CD14-positive monocyte (primary cell): ENCODE measurements at regions not wholly inside any gene's neighbourhood (a gene's known extent, or its start where the extent isn't known, plus 50 kb on each side); places are given as distances from the start of the nearest gene placed in this dataset.

Experiments used
- DNase-seq, 3 donors: peaks; one replicate each; pipeline ENCODE4 v3.0.0-alpha.2; 2011 to 2022
- H2AFZ ChIP-seq: 2 replicates; pipeline ENCODE4 v1.6.0; 2012; ENCODE audit warnings: mild to moderate bottlenecking, low read depth, low read length, inconsistent platforms; ENCODE audit not compliant: insufficient read depth, poor library complexity, severe bottlenecking
- H3K27ac ChIP-seq, 2 donors: 1 replicate in 1 of 2; 2 replicates in 1 of 2; pipeline ENCODE4 v1.5.1; 2012 to 2013; ENCODE audit warnings: low read length in 2 of 2, control low read depth in 1 of 2, inconsistent platforms in 1 of 2, low read depth in 1 of 2, mild to moderate bottlenecking in 1 of 2
- H3K27me3 ChIP-seq, 2 donors: one replicate each; pipeline versions ENCODE4 v1.6.0 to v1.6.1; 2011 to 2013; ENCODE audit warnings: low read length in 2 of 2; ENCODE audit not compliant: control insufficient read depth in 2 of 2, insufficient read depth in 2 of 2
- H3K36me3 ChIP-seq, 2 donors: replicated peaks in 1 of 2; 1 replicate in 1 of 2; 2 replicates in 1 of 2; pipeline versions ENCODE4 v1.5.1 to v1.6.1; 2012 to 2013; ENCODE audit warnings: low read length in 2 of 2, control low read depth in 1 of 2, inconsistent platforms in 1 of 2, mild to moderate bottlenecking in 1 of 2; ENCODE audit not compliant: insufficient read depth in 2 of 2, control insufficient read depth in 1 of 2
- H3K4me1 ChIP-seq, 2 donors: 1 replicate in 1 of 2; 2 replicates in 1 of 2; pipeline versions ENCODE4 v1.5.1 to v1.6.1; 2012 to 2013; ENCODE audit warnings: low read length in 2 of 2, control low read depth in 1 of 2, inconsistent platforms in 1 of 2, mild to moderate bottlenecking in 1 of 2, moderate library complexity in 1 of 2; ENCODE audit not compliant: insufficient read depth in 2 of 2, control insufficient read depth in 1 of 2
- H3K4me2 ChIP-seq: replicated peaks from 2 replicates; pipeline ENCODE3; 2012; ENCODE audit warnings: low read length, moderate library complexity, mild to moderate bottlenecking; ENCODE audit not compliant: poor library complexity, severe bottlenecking; ENCODE audit errors: extremely low read depth
- H3K4me3 ChIP-seq, 3 experiments: fragments of 200-600 bp in 1 of 3; sonication (generic) in 1 of 3; replicated peaks in 1 of 3; 1 replicate in 2 of 3; 2 replicates in 1 of 3; pipeline ENCODE4 v1.5.1; 2011 to 2013; ENCODE audit warnings: low read length in 3 of 3, mild to moderate bottlenecking in 3 of 3, control low read depth in 2 of 3, low read depth in 2 of 3, inconsistent platforms in 1 of 3, moderate library complexity in 1 of 3
- H3K79me2 ChIP-seq: 2 replicates; pipeline ENCODE4 v1.6.0; 2012; ENCODE audit warnings: mild to moderate bottlenecking, control low read depth, inconsistent platforms, low read length, moderate library complexity; ENCODE audit not compliant: insufficient read depth
- H3K9ac ChIP-seq: 2 replicates; pipeline ENCODE4 v1.6.0; 2017; ENCODE audit warnings: low read length, mild to moderate bottlenecking; ENCODE audit not compliant: insufficient read depth, poor library complexity, severe bottlenecking
- H3K9me3 ChIP-seq, 2 donors: replicated peaks in 1 of 2; 1 replicate in 1 of 2; 2 replicates in 1 of 2; pipeline versions ENCODE4 v1.5.1 to v1.6.1; 2012 to 2013; ENCODE audit warnings: low read length in 2 of 2, control low read depth in 1 of 2; ENCODE audit not compliant: control insufficient read depth in 1 of 2, insufficient read depth in 1 of 2
- H4K20me1 ChIP-seq: 2 replicates; pipeline ENCODE4 v1.6.0; 2012; ENCODE audit warnings: mild to moderate bottlenecking, low read length, control low read depth, moderate library complexity; ENCODE audit not compliant: insufficient read depth
- H3K27ac Mint-ChIP-seq, 7 donors: one replicate each; pipeline ENCODE4 v1.8.0; 2020; ENCODE audit warnings: mild to moderate bottlenecking in 7 of 7, mixed read lengths in 7 of 7, moderate library complexity in 6 of 7, inconsistent platforms in 2 of 7
- H3K27me3 Mint-ChIP-seq, 3 donors: one replicate each; pipeline ENCODE4 v1.8.0; 2021 to 2022; ENCODE audit warnings: low read depth in 3 of 3, mild to moderate bottlenecking in 3 of 3, mixed read lengths in 3 of 3, moderate library complexity in 3 of 3, inconsistent platforms in 1 of 3
- H3K36me3 Mint-ChIP-seq, 2 donors: one replicate each; pipeline ENCODE4 v1.8.0; 2020; ENCODE audit warnings: mixed read lengths in 2 of 2, inconsistent platforms in 1 of 2, mild to moderate bottlenecking in 1 of 2
- H3K4me1 Mint-ChIP-seq: one replicate; pipeline ENCODE4 v1.8.0; 2020; ENCODE audit warnings: mild to moderate bottlenecking, mixed read lengths
- H3K4me3 Mint-ChIP-seq, 2 donors: one replicate each; pipeline ENCODE4 v1.8.0; 2020; ENCODE audit warnings: mild to moderate bottlenecking in 2 of 2, mixed read lengths in 2 of 2, moderate library complexity in 1 of 2
- H3K9me3 Mint-ChIP-seq, 7 donors: one replicate each; pipeline ENCODE4 v1.8.0; 2020 to 2022; ENCODE audit warnings: mixed read lengths in 7 of 7, mild to moderate bottlenecking in 6 of 7, moderate library complexity in 6 of 7, inconsistent platforms in 2 of 7
- CTCF ChIP-seq: fragments of 200-600 bp; IDR thresholded peaks from one replicate; pipeline ENCODE4 v1.8.0; 2022; ENCODE audit warnings: antibody characterized with exemption, mild to moderate bottlenecking
- WGBS: methylation state at CpG from one replicate; pipeline ENCODE4 v1.1.5; 2013; ENCODE audit warnings: missing lambda C conversion rate; ENCODE audit not compliant: insufficient coverage; 5-methylcytosine and 5-hydroxymethylcytosine counted together
- intact Hi-C, 2 donors: fragments of 100-400 bp; cut with micrococcal nuclease; formaldehyde crosslinking; loops; one replicate each; pipeline versions ENCODE4 v1.15.0 to v1.15.1; 2023

GRCh38 chr13:64725492-64725891 lies 2504.6 kb downstream of the PCDH9 start:
- no peaks in the 10 kb centered on the region for H3K36me3 ChIP-seq
- no peaks in the 10 kb centered on the region for H3K4me1 ChIP-seq
- no peak overlapping the region for H3K4me2 ChIP-seq
- H3K4me1 Mint-ChIP-seq = no peaks in the 10 kb centered on the region
- peaks cover 2 to 8% (median 4%) of the 10 kb centered on the region in 7 donors for H3K9me3 Mint-ChIP-seq
- H4K20me1 ChIP-seq = no peaks in the 10 kb centered on the region
- H2AFZ ChIP-seq = no peak overlapping the region
- DNase-seq = no peak
- no peak overlapping the region for H3K4me3 Mint-ChIP-seq
- intact Hi-C loops = no loop called here
- peaks cover 0 to 2% (median 0%) of the 10 kb centered on the region in 3 donors for H3K27me3 Mint-ChIP-seq
- no peak overlapping the region for H3K9ac ChIP-seq
- no peaks in the 10 kb centered on the region for H3K36me3 Mint-ChIP-seq
- no peaks in the 10 kb centered on the region for H3K79me2 ChIP-seq
- no peak overlapping the region for H3K27ac ChIP-seq
- no peaks in the 10 kb centered on the region for H3K27me3 ChIP-seq
- WGBS = 87% methylated on average over 5 of the region's 7 CpGs
- no peak overlapping the region for H3K27ac Mint-ChIP-seq
- H3K4me3 ChIP-seq = no peak overlapping the region
- TF ChIP-seq CTCF = no peak
- peaks cover 0 to 6% of the 10 kb centered on the region in 2 donors for H3K9me3 ChIP-seq

GRCh38 chr13:64723724-64724123 lies 2506.4 kb downstream of the PCDH9 start:
- no peak overlapping the region for H2AFZ ChIP-seq

More at GRCh38 chr13:64723724-64724123, 2506.4 kb downstream of the PCDH9 start:
- Mint-ChIP-seq H3K4me3 (no peak overlapping the region), H3K27me3 (peaks cover 0 to 2% (median 0%) of the 10 kb centered on the region in 3 donors), H3K36me3 (no peaks in the 10 kb centered on the region), H3K27ac (no peak overlapping the region), H3K9me3 (peaks cover 2 to 10% (median 2%) of the 10 kb centered on the region in 7 donors), H3K4me1 (no peaks in the 10 kb centered on the region)
- TF ChIP-seq CTCF = no peak
- H3K27me3 ChIP-seq = no peaks in the 10 kb centered on the region
- H4K20me1 ChIP-seq = no peaks in the 10 kb centered on the region
- no CpG with 5 or more reads among the region's 2 CpGs for WGBS
- H3K4me3 ChIP-seq = no peak overlapping the region
- no peak overlapping the region for H3K9ac ChIP-seq
- intact Hi-C loops = no loop called here
- H3K4me2 ChIP-seq = no peak overlapping the region
- no peak for DNase-seq
- peaks cover 0 to 4% of the 10 kb centered on the region in 2 donors for H3K9me3 ChIP-seq
- H3K36me3 ChIP-seq = no peaks in the 10 kb centered on the region
- no peaks in the 10 kb centered on the region for H3K4me1 ChIP-seq
- H3K79me2 ChIP-seq = no peaks in the 10 kb centered on the region
- H3K27ac ChIP-seq = no peak overlapping the region
